ENCODE measurements at regions not wholly inside any gene's neighbourhood (a gene's known extent, or its start where the extent isn't known, plus 50 kb on each side); places are given as distances from the start of the nearest gene placed in this dataset.

DNA sequence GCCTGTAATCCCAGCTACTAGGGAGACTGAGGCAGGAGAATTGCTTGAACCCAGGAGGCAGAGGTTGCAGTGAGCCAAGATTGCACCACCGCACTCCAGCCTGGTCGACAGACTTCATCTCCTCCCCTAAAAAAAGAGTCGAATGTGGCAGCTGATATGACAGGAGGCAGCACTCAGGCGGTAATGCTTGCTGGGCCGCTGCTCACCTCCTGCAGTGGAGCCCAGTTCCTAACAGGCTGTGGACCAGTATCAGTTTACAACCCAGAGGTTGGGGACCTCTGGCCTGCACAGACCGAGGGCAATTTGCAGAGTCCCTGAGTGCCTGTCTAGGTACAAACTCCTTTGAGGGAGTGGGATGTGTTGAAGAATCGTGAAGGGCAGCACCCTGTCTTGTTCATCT, 136.2 kb downstream of the SMAD6 start:
- no peaks in the 10 kb centered on the region for H3K9me3 ChIP-seq (ENCODE audit: control insufficient read depth, low read depth, low read length)
- H3K56ac ChIP-seq (ENCODE audit: insufficient read length, low read depth, low read length) = no peak overlapping the region
- H4K5ac ChIP-seq (ENCODE audit: insufficient read length, low read depth, low read length) = no peak overlapping the region
- no peak overlapping the region for H2AFZ ChIP-seq (ENCODE audit: low read length)
- Mint-ChIP-seq H3K36me3 (ENCODE audit: insufficient read depth in 1 of 3, low read depth in 3 of 3) (no peaks in the 10 kb centered on the region; a peak in 1 of 7 replicates), H3K9me3 (no peaks in the 10 kb centered on the region), H3K27me3 (ENCODE audit: low read depth) (peaks cover 22% of the 10 kb centered on the region), H3K4me1 (peaks cover 30 to 35% of the 10 kb centered on the region in 2 experiments), H3K27ac (no peak overlapping the region), H3K4me3 (no peak overlapping the region)
- H3K4me2 ChIP-seq (ENCODE audit: insufficient read depth, insufficient read length, low read length) = no peak overlapping the region
- no CpG with 5 or more reads among the region's 7 CpGs for WGBS (ENCODE audit: extremely low coverage, insufficient read length, low lambda C conversion rate)
- H4K91ac ChIP-seq (ENCODE audit: insufficient read length, low read depth, low read length) = no peak overlapping the region
- H2BK5ac ChIP-seq (ENCODE audit: insufficient read length, low read length) = no peak overlapping the region
- H3K27ac ChIP-seq (ENCODE audit: insufficient read length, low read depth, low read length) = no peak overlapping the region
- no peak overlapping the region for H4K8ac ChIP-seq (replicated peaks; ENCODE audit: insufficient read length, low read depth, low read length)
- no peak overlapping the region for H2BK120ac ChIP-seq (ENCODE audit: low read depth, low read length, poor library complexity, severe bottlenecking)
- H2BK15ac ChIP-seq (ENCODE audit: low read depth, low read length) = no peak overlapping the region
- H3K4me1 ChIP-seq (ENCODE audit: insufficient read depth, low read length) = no peaks in the 10 kb centered on the region; the same call in 1 of the 2 replicates
- no peak overlapping the region for H2AK5ac ChIP-seq (ENCODE audit: insufficient read length, low read length)
- no peak overlapping the region for H3K23ac ChIP-seq (ENCODE audit: insufficient read length, low read depth, low read length)
- no peak overlapping the region for H3K4ac ChIP-seq (ENCODE audit: low read depth, low read length)
- H3K79me1 ChIP-seq (ENCODE audit: insufficient read depth, low read depth, low read length, poor library complexity, severe bottlenecking) = no peaks in the 10 kb centered on the region
- H2BK12ac ChIP-seq (ENCODE audit: insufficient read length, low read depth, low read length) = no peak overlapping the region
- TF ChIP-seq, protein P1, sequence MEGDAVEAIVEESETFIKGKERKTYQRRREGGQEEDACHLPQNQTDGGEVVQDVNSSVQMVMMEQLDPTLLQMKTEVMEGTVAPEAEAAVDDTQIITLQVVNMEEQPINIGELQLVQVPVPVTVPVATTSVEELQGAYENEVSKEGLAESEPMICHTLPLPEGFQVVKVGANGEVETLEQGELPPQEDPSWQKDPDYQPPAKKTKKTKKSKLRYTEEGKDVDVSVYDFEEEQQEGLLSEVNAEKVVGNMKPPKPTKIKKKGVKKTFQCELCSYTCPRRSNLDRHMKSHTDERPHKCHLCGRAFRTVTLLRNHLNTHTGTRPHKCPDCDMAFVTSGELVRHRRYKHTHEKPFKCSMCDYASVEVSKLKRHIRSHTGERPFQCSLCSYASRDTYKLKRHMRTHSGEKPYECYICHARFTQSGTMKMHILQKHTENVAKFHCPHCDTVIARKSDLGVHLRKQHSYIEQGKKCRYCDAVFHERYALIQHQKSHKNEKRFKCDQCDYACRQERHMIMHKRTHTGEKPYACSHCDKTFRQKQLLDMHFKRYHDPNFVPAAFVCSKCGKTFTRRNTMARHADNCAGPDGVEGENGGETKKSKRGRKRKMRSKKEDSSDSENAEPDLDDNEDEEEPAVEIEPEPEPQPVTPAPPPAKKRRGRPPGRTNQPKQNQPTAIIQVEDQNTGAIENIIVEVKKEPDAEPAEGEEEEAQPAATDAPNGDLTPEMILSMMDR (conservative IDR thresholded peaks at IDR 0.05) = no peak
- H2BK20ac ChIP-seq (ENCODE audit: low read depth, low read length, poor library complexity, severe bottlenecking) = no peak overlapping the region
- H3K23me2 ChIP-seq (ENCODE audit: insufficient read length, low read depth, low read length, poor library complexity, severe bottlenecking) = peaks cover 5% of the 10 kb centered on the region
- H3K18ac ChIP-seq (ENCODE audit: insufficient read length, low read depth, low read length) = no peak overlapping the region
- no peaks in the 10 kb centered on the region for H4K20me1 ChIP-seq (ENCODE audit: control insufficient read depth, insufficient read depth, insufficient read length)
- DNase-seq = no peak
- no peaks in the 10 kb centered on the region for H3K79me2 ChIP-seq (ENCODE audit: insufficient read depth, low read length)
- no peak overlapping the region for H3T11ph ChIP-seq (ENCODE audit: low read length)
- H3K27me3 ChIP-seq (ENCODE audit: insufficient read depth, low read length) = peaks cover 12% of the 10 kb centered on the region; the same call in 1 of the 2 replicates
- H3K9ac ChIP-seq (ENCODE audit: extremely low read depth, insufficient read length, low read length) = no peak overlapping the region
- H3K14ac ChIP-seq (ENCODE audit: insufficient read depth, low read length) = no peak overlapping the region; the same call in 1 of the 2 replicates

All from H9 (cell line).